ENCODE measurements at regions not wholly inside any gene's neighbourhood (a gene's known extent, or its start where the extent isn't known, plus 50 kb on each side); places are given as distances from the start of the nearest gene placed in this dataset.

GRCh38 chrX:38896724-38897298, 95.6 kb downstream of the MID1IP1 start:
- DNase-seq, result no peak
- no peak for TF ChIP-seq CTCF (IDR thresholded peaks at IDR 0.05)
- Mint-ChIP-seq H3K27me3 (ENCODE audit: insufficient read depth) (no peaks in the 10 kb centered on the region; the same call in 1 of the 2 replicates), H3K27ac (no peak overlapping the region), H3K4me3 (no peak overlapping the region), H3K9me3 (no peaks in the 10 kb centered on the region), H3K36me3 (ENCODE audit: low read depth) (no peaks in the 10 kb centered on the region), H3K4me1 (ENCODE audit: low read depth) (peaks cover 20% of the 10 kb centered on the region)

- Mint-ChIP-seq H3K27me3 (ENCODE audit: insufficient read depth) (no peaks in the 10 kb centered on the region; the same call in 1 of the 2 replicates), H3K9me3 (no peaks in the 10 kb centered on the region), H3K27ac (no peak overlapping the region), H3K4me1 (ENCODE audit: low read depth) (peaks cover 7% of the 10 kb centered on the region), H3K36me3 (ENCODE audit: low read depth) (no peaks in the 10 kb centered on the region), H3K4me3 (no peak overlapping the region)
- no peak for DNase-seq
- no peak for TF ChIP-seq CTCF (IDR thresholded peaks at IDR 0.05)
Measured at GRCh38 chrX:38898261-38898660, 97.0 kb downstream of the MID1IP1 start.

GRCh38 chrX:38899650-38900049, 98.4 kb downstream of the MID1IP1 start:
- no peak overlapping the region for H3K27ac Mint-ChIP-seq
- DNase-seq, result no peak
- H3K36me3 Mint-ChIP-seq (ENCODE audit: low read depth), result no peaks in the 10 kb centered on the region
- H3K4me3 Mint-ChIP-seq, result no peak overlapping the region
- H3K9me3 Mint-ChIP-seq, result no peaks in the 10 kb centered on the region
- no peaks in the 10 kb centered on the region; the same call in 1 of the 2 replicates for H3K27me3 Mint-ChIP-seq (ENCODE audit: insufficient read depth)
- no peaks in the 10 kb centered on the region for H3K4me1 Mint-ChIP-seq (ENCODE audit: low read depth)
- TF ChIP-seq CTCF (IDR thresholded peaks at IDR 0.05), result no peak

- H3K4me3 Mint-ChIP-seq, result no peak overlapping the region
- H3K27me3 Mint-ChIP-seq (ENCODE audit: insufficient read depth), result no peaks in the 10 kb centered on the region; the same call in 1 of the 2 replicates
- no peak for TF ChIP-seq CTCF (IDR thresholded peaks at IDR 0.05)
- H3K9me3 Mint-ChIP-seq, result no peaks in the 10 kb centered on the region
- H3K27ac Mint-ChIP-seq, result no peak overlapping the region
- no peak for DNase-seq
- no peaks in the 10 kb centered on the region for H3K36me3 Mint-ChIP-seq (ENCODE audit: low read depth)
- H3K4me1 Mint-ChIP-seq (ENCODE audit: low read depth), result no peaks in the 10 kb centered on the region
Measured at GRCh38 chrX:38900719-38901118, 99.5 kb downstream of the MID1IP1 start.

- H3K36me3 Mint-ChIP-seq (ENCODE audit: low read depth), result no peaks in the 10 kb centered on the region
- H3K4me3 Mint-ChIP-seq, result no peak overlapping the region
- H3K9me3 Mint-ChIP-seq, result no peaks in the 10 kb centered on the region
- no peak overlapping the region for H3K27ac Mint-ChIP-seq
- no peak for DNase-seq
- peaks cover under 1% of the 10 kb centered on the region; the same call in 1 of the 2 replicates for H3K27me3 Mint-ChIP-seq (ENCODE audit: insufficient read depth)
- H3K4me1 Mint-ChIP-seq (ENCODE audit: low read depth), result no peaks in the 10 kb centered on the region
- no peak for TF ChIP-seq CTCF (IDR thresholded peaks at IDR 0.05)
Measured at GRCh38 chrX:38902972-38903492, 101.8 kb downstream of the MID1IP1 start.

Data from HFFc6 (cell line).